ENCODE measurements at regions not wholly inside any gene's neighbourhood (a gene's known extent, or its start where the extent isn't known, plus 50 kb on each side); places are given as distances from the start of the nearest gene placed in this dataset.

GRCh38 chr14:51548187-51548586, 103.5 kb upstream of the FRMD6 start:
- no peaks in the 10 kb centered on the region for H4K20me1 ChIP-seq (replicated peaks in 1 of 2; ENCODE audit: control insufficient read depth in 1 of 2, insufficient read depth in 2 of 2, low read length in 2 of 2)
- H4K91ac ChIP-seq (replicated peaks; ENCODE audit: insufficient read length, low read length): no peak overlapping the region
- DNase-seq (ENCODE audit: low read depth in 1 of 2, low spot score in 2 of 2): no peak
- ChIA-PET CTCF (ENCODE audit: partially characterized antibody) (interaction anchor here (0.6 to 1.8 kb wide), 4 partner anchors 8 to 228 kb away, joined by 3 to 4 read pairs (median 4); no protein-coding TSS in a partner anchor), POLR2A (ENCODE audit: partially characterized antibody) (no interaction called here)
- no peaks in the 10 kb centered on the region for H3K79me2 ChIP-seq (ENCODE audit: control insufficient read depth in 1 of 2, insufficient read depth in 2 of 2, low read length in 2 of 2)
- no peak overlapping the region for H3K4me3 ChIP-seq (ENCODE audit: extremely low read depth in 1 of 4, insufficient read depth in 2 of 4, low read depth in 3 of 4, low read length in 4 of 4)
- no peak overlapping the region for H3K9ac ChIP-seq (replicated peaks in 1 of 4; ENCODE audit: extremely low read depth in 1 of 4, low read depth in 3 of 4, low read length in 3 of 4)
- no peak overlapping the region for H3K4ac ChIP-seq (replicated peaks; ENCODE audit: insufficient read length, low read depth, low read length)
- no peak overlapping the region for H2BK5ac ChIP-seq (ENCODE audit: low read depth, low read length)
- no peak overlapping the region for H3K4me2 ChIP-seq (ENCODE audit: insufficient read depth in 1 of 2, low read depth in 2 of 2, low read length in 2 of 2)
- H2BK120ac ChIP-seq (replicated peaks; ENCODE audit: low read depth, low read length): no peak overlapping the region
- no peak overlapping the region for H3K14ac ChIP-seq (ENCODE audit: insufficient read length)
- H4K5ac ChIP-seq (ENCODE audit: insufficient read length, low read depth, low read length): no peak overlapping the region
- 88% methylated on average over 4 of the region's 4 CpGs; no CpG with 5 or more reads in 1 of the 2 experiments for WGBS, 2 experiments (ENCODE audit: extremely low coverage in 1 of 2, insufficient coverage in 1 of 2, insufficient read length in 1 of 2, insufficient replicate concordance in 2 of 2, low coverage in 1 of 2, low lambda C conversion rate in 2 of 2, missing lambda C conversion rate in 1 of 2)
- no peaks in the 10 kb centered on the region for H3K79me1 ChIP-seq (ENCODE audit: low read depth, low read length)
- H3K23ac ChIP-seq (ENCODE audit: insufficient read length): no peak overlapping the region
- H4K8ac ChIP-seq (ENCODE audit: extremely low read depth, insufficient read depth, low read length): no peak overlapping the region
- H2BK15ac ChIP-seq (ENCODE audit: low read length): no peak overlapping the region
- no peak overlapping the region for H3K27ac ChIP-seq (ENCODE audit: low read depth, low read length)
- H2BK12ac ChIP-seq (ENCODE audit: low read depth, low read length): no peak overlapping the region
- no peak overlapping the region for H3K18ac ChIP-seq (ENCODE audit: extremely low read depth, low read length)
- no peaks in the 10 kb centered on the region for H3K23me2 ChIP-seq (ENCODE audit: low read depth, low read length)
- no peak overlapping the region for H2BK20ac ChIP-seq (ENCODE audit: low read length)
- FAIRE-seq: no peak
- H3K27me3 ChIP-seq (replicated peaks in 1 of 4; ENCODE audit: control insufficient read depth in 3 of 4, extremely low read depth in 1 of 4, insufficient read depth in 3 of 4, low read length in 3 of 4): no peaks in the 10 kb centered on the region
- no peak overlapping the region for H3K56ac ChIP-seq (replicated peaks; ENCODE audit: insufficient read length, low read depth, low read length)
- no peak overlapping the region for H2AFZ ChIP-seq (ENCODE audit: low read length)
- H2AK5ac ChIP-seq (ENCODE audit: low read depth, low read length): no peak overlapping the region
- H3K36me3 ChIP-seq (ENCODE audit: control insufficient read depth in 2 of 4, insufficient read depth in 4 of 4, low read length in 3 of 4): no peaks in the 10 kb centered on the region
- H3K4me1 ChIP-seq (replicated peaks in 1 of 4; ENCODE audit: control insufficient read depth in 3 of 4, insufficient read depth in 4 of 4, low read length in 3 of 4): no peaks in the 10 kb centered on the region
- H3K9me3 ChIP-seq (ENCODE audit: insufficient read depth in 2 of 2, low read depth in 1 of 2, low read length in 1 of 2): no peaks in the 10 kb centered on the region; a peak in 1 of 4 replicates
- TF ChIP-seq HDAC6 (IDR thresholded peaks at IDR 0.05; ENCODE audit: low read depth, low read length): no peak
- no peak for TF ChIP-seq BRCA1 (IDR thresholded peaks at IDR 0.05; ENCODE audit: low read depth, low read length)
- TF ChIP-seq CHD1 (IDR thresholded peaks at IDR 0.05; ENCODE audit: low read depth, low read length): no peak
- TF ChIP-seq TAF7 (optimal IDR thresholded peaks at IDR 0.05; ENCODE audit: borderline replicate concordance, low read depth, low read length): no peak
- TF ChIP-seq NANOG (IDR thresholded peaks at IDR 0.05; ENCODE audit: insufficient read depth, low read depth, low read length, poor library complexity, severe bottlenecking): no peak
- TF ChIP-seq BACH1 (IDR thresholded peaks at IDR 0.05; ENCODE audit: low read length): no peak
- TF ChIP-seq CHD2 (IDR thresholded peaks at IDR 0.05; ENCODE audit: low read length): no peak
- no peak for TF ChIP-seq RBBP5 (IDR thresholded peaks at IDR 0.05; ENCODE audit: borderline replicate concordance, low read depth, low read length)
- no peak for TF ChIP-seq YY1 (IDR thresholded peaks at IDR 0.05; ENCODE audit: low read depth, low read length)
- no peak for TF ChIP-seq BCL11A (IDR thresholded peaks at IDR 0.05; ENCODE audit: low read depth in 2 of 2, low read length in 2 of 2)
- TF ChIP-seq SIX5 (IDR thresholded peaks at IDR 0.05; ENCODE audit: low read depth, low read length): no peak
- no peak for TF ChIP-seq SUZ12 (IDR thresholded peaks at IDR 0.05; ENCODE audit: low read length)
- TF ChIP-seq TEAD4 (IDR thresholded peaks at IDR 0.05; ENCODE audit: low read depth, low read length): no peak
- no peak for TF ChIP-seq MAX (IDR thresholded peaks at IDR 0.05)

All from H1 (cell line).